ENCODE measurements at regions not wholly inside any gene's neighbourhood (a gene's known extent, or its start where the extent isn't known, plus 50 kb on each side); places are given as distances from the start of the nearest gene placed in this dataset.
A peak's percentile ranks its signal among the peaks of the same experiment; 100 is the strongest.

GRCh38 chr3:30962084-30962483 lies 67.6 kb upstream of the GADL1 start:
- Histone ChIP-seq H3K9me2 (ENCODE audit: insufficient read depth) (no peaks in the 10 kb centered on the region), H3K4me1 (ENCODE audit: insufficient read depth) (peaks cover 7% of the 10 kb centered on the region; the same call in 1 of the 2 replicates), H3K27ac (no peak overlapping the region), H2AFZ (no peak overlapping the region), H3K36me3 (ENCODE audit: low read depth) (no peaks in the 10 kb centered on the region), H3K9ac (no peak overlapping the region), H4K20me1 (ENCODE audit: insufficient read depth) (no peaks in the 10 kb centered on the region), H3K79me2 (ENCODE audit: insufficient read depth) (no peaks in the 10 kb centered on the region), H3K4me2 (ENCODE audit: unreplicated experiment) (peak overlapping the region; percentile 14), H3K4me3 (no peak overlapping the region), H3K9me3 (ENCODE audit: low read depth) (peaks cover 4% of the 10 kb centered on the region), H3F3A (ENCODE audit: insufficient read depth) (peaks cover 7% of the 10 kb centered on the region; the same call in 1 of the 2 replicates), H3K27me3 (replicated peaks; ENCODE audit: insufficient read depth) (no peaks in the 10 kb centered on the region)
- WGBS, 2 experiments (ENCODE audit: low coverage in 1 of 2, low lambda C conversion rate in 2 of 2, missing lambda C conversion rate in 2 of 2), result 89 to 90% methylated on average over 2 of the region's 2 CpGs
- DNase-seq, result peak; percentile 21
- no peak for TF ChIP-seq EZH2 (IDR thresholded peaks at IDR 0.05; ENCODE audit: insufficient read depth, poor library complexity, severe bottlenecking)
- TF ChIP-seq EZH2phosphoT487 (IDR thresholded peaks at IDR 0.05; ENCODE audit: insufficient read depth, low read depth), result no peak
- in situ Hi-C loops (cut with MboI), result no loop called here

- H3K4me3 ChIP-seq, result no peak overlapping the region
- H3F3A ChIP-seq (ENCODE audit: insufficient read depth), result peaks cover 7% of the 10 kb centered on the region; the same call in 1 of the 2 replicates
- no peak overlapping the region for H3K27ac ChIP-seq
- no peaks in the 10 kb centered on the region for H3K36me3 ChIP-seq (ENCODE audit: low read depth)
- H2AFZ ChIP-seq, result no peak overlapping the region
- H3K27me3 ChIP-seq (replicated peaks; ENCODE audit: insufficient read depth), result no peaks in the 10 kb centered on the region
- in situ Hi-C loops (cut with MboI), result no loop called here
- TF ChIP-seq EZH2 (IDR thresholded peaks at IDR 0.05; ENCODE audit: insufficient read depth, poor library complexity, severe bottlenecking) (no peak), EZH2phosphoT487 (IDR thresholded peaks at IDR 0.05; ENCODE audit: insufficient read depth, low read depth) (no peak)
- no peaks in the 10 kb centered on the region for H4K20me1 ChIP-seq (ENCODE audit: insufficient read depth)
- H3K9me2 ChIP-seq (ENCODE audit: insufficient read depth), result no peaks in the 10 kb centered on the region
- 93 to 94% methylated on average over 4 of the region's 4 CpGs for WGBS, 2 experiments (ENCODE audit: low coverage in 1 of 2, low lambda C conversion rate in 2 of 2, missing lambda C conversion rate in 2 of 2)
- H3K4me2 ChIP-seq (ENCODE audit: unreplicated experiment), result no peak overlapping the region
- H3K9ac ChIP-seq, result no peak overlapping the region
- peaks cover 4% of the 10 kb centered on the region for H3K9me3 ChIP-seq (ENCODE audit: low read depth)
- DNase-seq, result no peak
- peaks cover 7% of the 10 kb centered on the region; the same call in 1 of the 2 replicates for H3K4me1 ChIP-seq (ENCODE audit: insufficient read depth)
- H3K79me2 ChIP-seq (ENCODE audit: insufficient read depth), result no peaks in the 10 kb centered on the region
Measured at GRCh38 chr3:30962493-30962892, 68.0 kb upstream of the GADL1 start.

DNA sequence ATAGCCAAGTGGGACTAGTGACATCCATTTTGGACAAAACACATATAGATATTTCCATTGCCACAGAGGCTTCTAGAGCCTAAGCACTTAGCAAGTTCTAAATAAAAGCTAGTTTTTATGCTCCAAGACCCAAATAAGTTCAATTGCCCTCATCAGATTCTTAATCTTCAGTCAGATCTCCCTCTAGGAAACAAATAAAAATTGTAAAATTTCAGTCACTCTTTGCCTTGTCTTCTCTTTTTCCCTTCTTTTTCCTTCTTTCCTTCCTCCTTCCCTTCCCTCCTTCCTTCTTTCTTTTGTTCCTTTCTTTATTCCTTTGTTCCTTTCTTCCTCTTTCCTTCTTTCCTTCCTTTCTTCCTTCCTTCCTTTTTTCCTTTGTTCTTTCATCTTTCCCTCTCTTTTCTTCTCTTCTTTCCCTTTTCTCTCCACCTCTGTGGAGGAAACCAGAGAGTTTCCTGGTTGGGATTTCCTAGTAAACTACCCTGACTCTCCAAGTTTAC lies 68.8 kb upstream of the GADL1 start:
- H3K36me3 ChIP-seq (ENCODE audit: low read depth), result no peaks in the 10 kb centered on the region
- H3K79me2 ChIP-seq (ENCODE audit: insufficient read depth), result no peaks in the 10 kb centered on the region
- peaks cover 7% of the 10 kb centered on the region; the same call in 1 of the 2 replicates for H3F3A ChIP-seq (ENCODE audit: insufficient read depth)
- DNase-seq, result no peak
- H3K9me3 ChIP-seq (ENCODE audit: low read depth), result peaks cover 4% of the 10 kb centered on the region
- no peaks in the 10 kb centered on the region for H4K20me1 ChIP-seq (ENCODE audit: insufficient read depth)
- H3K9me2 ChIP-seq (ENCODE audit: insufficient read depth), result no peaks in the 10 kb centered on the region
- no peaks in the 10 kb centered on the region for H3K27me3 ChIP-seq (replicated peaks; ENCODE audit: insufficient read depth)
- no peak overlapping the region for H3K27ac ChIP-seq
- H3K4me2 ChIP-seq (ENCODE audit: unreplicated experiment), result no peak overlapping the region
- in situ Hi-C loops (cut with MboI), result no loop called here
- H3K4me1 ChIP-seq (ENCODE audit: insufficient read depth), result peaks cover 7% of the 10 kb centered on the region; the same call in 1 of the 2 replicates
- H2AFZ ChIP-seq, result no peak overlapping the region
- H3K4me3 ChIP-seq, result no peak overlapping the region
- TF ChIP-seq EZH2 (IDR thresholded peaks at IDR 0.05; ENCODE audit: insufficient read depth, poor library complexity, severe bottlenecking) (no peak), EZH2phosphoT487 (IDR thresholded peaks at IDR 0.05; ENCODE audit: insufficient read depth, low read depth) (no peak)
- H3K9ac ChIP-seq, result no peak overlapping the region

DNA sequence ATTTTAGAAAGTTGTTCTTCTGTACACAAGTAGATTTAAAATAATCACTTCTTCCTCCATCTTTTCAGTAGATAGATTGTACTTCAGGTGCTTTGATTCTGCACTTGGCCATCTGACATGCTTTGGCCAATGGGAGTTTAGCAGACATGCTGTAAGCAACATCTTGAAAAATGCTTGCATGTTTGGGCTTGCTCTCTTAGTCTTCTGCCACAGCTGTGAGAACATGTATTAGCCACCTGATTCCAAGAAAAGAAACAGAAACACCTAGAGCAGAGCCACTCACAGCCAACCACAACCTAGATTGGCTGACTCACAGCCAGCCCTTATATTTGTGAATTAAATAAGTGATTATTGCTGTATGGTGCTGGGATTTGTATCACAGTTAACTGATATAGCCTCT lies 70.2 kb upstream of the GADL1 start:
- no peak overlapping the region for H3K27ac ChIP-seq
- H3K9me3 ChIP-seq (ENCODE audit: low read depth), result no peaks in the 10 kb centered on the region
- no peaks in the 10 kb centered on the region for H3K36me3 ChIP-seq (ENCODE audit: low read depth)
- in situ Hi-C loops (cut with MboI), result no loop called here
- no peak overlapping the region for H2AFZ ChIP-seq
- H3K4me1 ChIP-seq (ENCODE audit: insufficient read depth), result peaks cover 7% of the 10 kb centered on the region; the same call in 1 of the 2 replicates
- TF ChIP-seq EZH2phosphoT487 (IDR thresholded peaks at IDR 0.05; ENCODE audit: insufficient read depth, low read depth) (no peak), EZH2 (IDR thresholded peaks at IDR 0.05; ENCODE audit: insufficient read depth, poor library complexity, severe bottlenecking) (no peak)
- H3K9me2 ChIP-seq (ENCODE audit: insufficient read depth), result no peaks in the 10 kb centered on the region
- no peak for DNase-seq
- H3K4me3 ChIP-seq, result no peak overlapping the region
- H4K20me1 ChIP-seq (ENCODE audit: insufficient read depth), result no peaks in the 10 kb centered on the region
- no peak overlapping the region for H3K9ac ChIP-seq
- H3F3A ChIP-seq (ENCODE audit: insufficient read depth), result peaks cover 7% of the 10 kb centered on the region; the same call in 1 of the 2 replicates
- H3K79me2 ChIP-seq (ENCODE audit: insufficient read depth), result no peaks in the 10 kb centered on the region
- H3K4me2 ChIP-seq (ENCODE audit: unreplicated experiment), result no peak overlapping the region
- H3K27me3 ChIP-seq (replicated peaks; ENCODE audit: insufficient read depth), result no peaks in the 10 kb centered on the region

- no peak overlapping the region for H2AFZ ChIP-seq
- peaks cover 2% of the 10 kb centered on the region; the same call in 1 of the 2 replicates for H3K4me1 ChIP-seq (ENCODE audit: insufficient read depth)
- no peak overlapping the region for H3K27ac ChIP-seq
- H3K36me3 ChIP-seq (ENCODE audit: low read depth), result no peaks in the 10 kb centered on the region
- 98 to 99% methylated on average over 7 of the region's 7 CpGs for WGBS, 2 experiments (ENCODE audit: low coverage in 1 of 2, low lambda C conversion rate in 2 of 2, missing lambda C conversion rate in 2 of 2)
- H3F3A ChIP-seq (ENCODE audit: insufficient read depth), result peaks cover 1% of the 10 kb centered on the region; the same call in 1 of the 2 replicates
- no peak for DNase-seq
- TF ChIP-seq EZH2phosphoT487 (IDR thresholded peaks at IDR 0.05; ENCODE audit: insufficient read depth, low read depth), result no peak
- no peak for TF ChIP-seq EZH2 (IDR thresholded peaks at IDR 0.05; ENCODE audit: insufficient read depth, poor library complexity, severe bottlenecking)
- no peak overlapping the region for H3K9ac ChIP-seq
- H3K9me3 ChIP-seq (ENCODE audit: low read depth), result no peaks in the 10 kb centered on the region
- H3K79me2 ChIP-seq (ENCODE audit: insufficient read depth), result no peaks in the 10 kb centered on the region
- H4K20me1 ChIP-seq (ENCODE audit: insufficient read depth), result no peaks in the 10 kb centered on the region
- no peak overlapping the region for H3K4me2 ChIP-seq (ENCODE audit: unreplicated experiment)
- no peaks in the 10 kb centered on the region for H3K27me3 ChIP-seq (replicated peaks; ENCODE audit: insufficient read depth)
- H3K4me3 ChIP-seq, result no peak overlapping the region
- no peaks in the 10 kb centered on the region for H3K9me2 ChIP-seq (ENCODE audit: insufficient read depth)
- in situ Hi-C loops (cut with MboI), result no loop called here
Measured at GRCh38 chr3:30966896-30967295, 72.4 kb upstream of the GADL1 start.

All from GM23248 (cell line).